C4-2B (cell line): ENCODE measurements at regions not wholly inside any gene's neighbourhood (a gene's known extent, or its start where the extent isn't known, plus 50 kb on each side); places are given as distances from the start of the nearest gene placed in this dataset.

Experiments used
- H3K27ac ChIP-seq: fragments of 450-650 bp; 2 replicates; pipeline ENCODE4 v1.5.1; 2017
- ZFX ChIP-seq: fragments of 450-650 bp; IDR thresholded peaks from 2 replicates; pipeline ENCODE4 v1.6.1; 2017
- TF ChIP-seq, protein P1 (sequence below): fragments of 450-650 bp; conservative IDR thresholded peaks from 2 replicates; pipeline ENCODE4 v1.5.1; 2017; ENCODE audit warnings: mild to moderate bottlenecking

DNA sequence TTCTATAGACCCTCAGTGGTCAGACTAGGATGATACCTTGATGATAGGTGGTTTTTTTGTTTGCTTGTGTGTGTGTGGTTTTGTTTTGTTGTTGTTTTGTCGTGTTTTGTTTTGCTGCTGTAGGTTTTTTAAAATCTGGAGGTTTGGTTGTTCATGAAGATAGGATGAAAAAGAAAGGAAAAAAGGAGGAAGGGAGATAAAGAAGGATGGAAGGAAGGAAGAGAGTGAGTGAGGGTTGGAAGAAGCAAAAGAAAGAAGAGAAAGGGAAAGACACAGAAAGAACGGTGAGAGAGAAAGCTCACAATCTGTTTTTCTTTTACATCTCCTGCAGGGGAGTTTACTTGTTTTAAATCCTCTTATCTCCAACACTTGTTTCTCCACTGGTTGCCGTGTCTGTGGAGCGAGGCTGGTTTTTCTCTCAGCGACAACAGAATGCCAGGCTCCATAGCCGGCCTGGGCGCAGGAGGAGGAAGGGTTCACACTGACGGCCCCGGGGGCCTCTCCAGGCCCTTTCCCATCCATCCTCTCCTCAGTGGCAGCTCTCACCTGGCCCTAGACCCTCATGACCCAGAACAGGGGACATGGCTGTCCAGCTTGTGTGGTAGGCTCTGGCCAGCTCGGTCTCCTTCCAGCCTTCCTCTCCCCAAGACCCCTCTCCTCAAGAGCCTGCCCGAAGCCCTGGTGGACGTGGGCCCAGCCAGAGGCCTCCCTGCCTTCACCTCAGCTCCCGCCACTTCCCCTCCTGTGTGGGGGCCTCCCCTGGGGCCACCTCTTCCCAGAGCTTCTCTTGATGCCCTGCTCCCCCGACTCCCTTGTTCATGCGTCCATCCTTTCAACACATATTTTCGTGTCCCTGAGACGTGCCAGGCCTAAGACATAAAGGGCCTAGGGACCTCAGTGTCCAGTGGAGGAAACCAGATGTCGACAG is 168.4 kb downstream of the VEGFA start:
- TF ChIP-seq, protein P1, sequence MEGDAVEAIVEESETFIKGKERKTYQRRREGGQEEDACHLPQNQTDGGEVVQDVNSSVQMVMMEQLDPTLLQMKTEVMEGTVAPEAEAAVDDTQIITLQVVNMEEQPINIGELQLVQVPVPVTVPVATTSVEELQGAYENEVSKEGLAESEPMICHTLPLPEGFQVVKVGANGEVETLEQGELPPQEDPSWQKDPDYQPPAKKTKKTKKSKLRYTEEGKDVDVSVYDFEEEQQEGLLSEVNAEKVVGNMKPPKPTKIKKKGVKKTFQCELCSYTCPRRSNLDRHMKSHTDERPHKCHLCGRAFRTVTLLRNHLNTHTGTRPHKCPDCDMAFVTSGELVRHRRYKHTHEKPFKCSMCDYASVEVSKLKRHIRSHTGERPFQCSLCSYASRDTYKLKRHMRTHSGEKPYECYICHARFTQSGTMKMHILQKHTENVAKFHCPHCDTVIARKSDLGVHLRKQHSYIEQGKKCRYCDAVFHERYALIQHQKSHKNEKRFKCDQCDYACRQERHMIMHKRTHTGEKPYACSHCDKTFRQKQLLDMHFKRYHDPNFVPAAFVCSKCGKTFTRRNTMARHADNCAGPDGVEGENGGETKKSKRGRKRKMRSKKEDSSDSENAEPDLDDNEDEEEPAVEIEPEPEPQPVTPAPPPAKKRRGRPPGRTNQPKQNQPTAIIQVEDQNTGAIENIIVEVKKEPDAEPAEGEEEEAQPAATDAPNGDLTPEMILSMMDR = no peak
- no peak for TF ChIP-seq ZFX
- H3K27ac ChIP-seq = no peak overlapping the region

GRCh38 chr6:43937236-43938177 is 167.5 kb downstream of the VEGFA start:
- H3K27ac ChIP-seq = no peak overlapping the region
- TF ChIP-seq, protein P1 = no peak
- no peak for TF ChIP-seq ZFX

GRCh38 chr6:43936476-43936875 is 166.5 kb downstream of the VEGFA start:
- TF ChIP-seq, protein P1 = no peak
- TF ChIP-seq ZFX = no peak
- H3K27ac ChIP-seq = no peak overlapping the region

DNA sequence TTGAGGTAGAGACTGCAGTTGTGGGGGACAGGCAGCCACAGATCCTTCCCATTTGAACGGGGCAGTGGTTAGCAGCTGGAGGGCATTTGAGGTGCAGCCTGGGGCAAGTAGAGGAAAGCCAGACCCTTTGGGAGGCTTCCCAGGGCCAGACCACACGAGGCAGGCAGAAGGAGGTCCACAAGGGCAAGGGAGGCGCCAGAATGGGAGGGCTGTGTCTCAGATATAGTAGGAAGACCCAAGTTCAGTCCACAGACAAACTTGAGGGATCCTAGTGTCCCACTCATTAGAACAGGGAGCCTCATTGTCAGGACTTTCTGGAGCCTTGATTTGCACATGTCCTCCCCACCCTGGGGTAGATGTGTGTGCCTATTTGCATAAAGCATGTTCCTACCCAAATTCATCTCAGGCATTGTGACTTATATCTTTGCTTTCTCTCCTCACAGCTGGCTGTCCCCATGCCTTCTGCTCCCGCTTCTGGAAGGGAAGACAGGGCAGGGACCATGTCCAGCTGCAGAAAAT is 166.0 kb downstream of the VEGFA start:
- H3K27ac ChIP-seq = no peak overlapping the region
- TF ChIP-seq ZFX = no peak
- TF ChIP-seq, protein P1 = no peak

- H3K27ac ChIP-seq = no peak overlapping the region
- TF ChIP-seq ZFX = no peak
- TF ChIP-seq, protein P1 = no peak
Measured at GRCh38 chr6:43934803-43935602, 165.0 kb downstream of the VEGFA start.

DNA sequence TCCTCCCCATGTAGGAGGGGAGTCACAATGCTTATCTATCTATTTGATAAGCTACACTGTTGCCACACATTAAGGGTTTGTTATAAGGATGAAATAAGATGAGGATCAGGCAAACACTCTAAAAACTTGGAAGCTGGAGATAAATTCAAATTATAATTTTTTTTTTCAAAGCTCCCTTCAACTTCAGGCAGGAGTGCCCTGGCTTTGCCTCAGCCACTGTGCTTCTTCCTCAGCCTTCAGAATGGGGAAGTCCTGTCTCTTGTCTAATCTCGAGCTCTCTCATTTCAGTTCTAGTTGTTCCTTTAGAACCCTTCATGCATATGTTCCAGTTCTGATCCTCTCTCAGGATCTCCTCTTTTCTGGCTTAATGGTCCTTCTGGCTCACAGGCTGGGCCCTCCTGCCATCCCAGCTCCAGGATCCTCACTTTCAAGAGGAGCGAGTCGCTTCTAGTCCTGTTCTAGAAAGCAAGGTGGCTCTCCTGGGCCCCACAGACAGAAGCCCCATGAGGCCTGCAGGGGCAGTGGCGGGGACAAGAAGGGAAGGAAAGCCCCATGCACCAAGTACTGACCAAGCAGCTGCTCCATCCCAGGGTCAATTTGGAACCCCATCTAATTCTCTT is 164.3 kb downstream of the VEGFA start:
- TF ChIP-seq, protein P1 = no peak
- TF ChIP-seq ZFX = no peak

More for the DNA sequence above, 164.3 kb downstream of the VEGFA start:
- no peak overlapping the region for H3K27ac ChIP-seq
